ENCODE measurements at regions not wholly inside any gene's neighbourhood (a gene's known extent, or its start where the extent isn't known, plus 50 kb on each side); places are given as distances from the start of the nearest gene placed in this dataset.
"Not testable (repeated sequence)": the region's sequence is repeated elsewhere in the genome, so short reads cannot be mapped to it uniquely, and the experiment has no call there.

DNA sequence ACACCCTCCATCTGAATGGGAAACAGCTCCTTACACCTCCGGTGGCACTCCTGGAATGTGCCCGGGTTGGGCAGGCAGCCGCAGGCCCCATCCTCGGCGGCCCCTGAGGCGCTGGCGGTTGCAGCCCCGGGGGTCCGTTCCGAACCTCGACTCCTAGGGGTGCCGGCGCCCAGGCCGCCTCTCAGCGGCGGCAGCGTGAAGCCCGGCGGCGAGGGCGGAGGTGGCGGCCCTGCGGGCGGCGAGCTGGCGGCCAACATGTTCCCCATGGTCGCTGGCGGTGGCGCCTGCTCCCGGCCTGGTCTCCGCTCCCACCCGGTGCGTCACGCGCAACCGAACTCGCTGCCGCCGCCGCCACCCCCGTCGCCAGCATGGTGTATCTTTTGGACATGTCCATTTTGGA is 165.2 kb downstream of the POTEH start:
- TF ChIP-seq, protein P1, sequence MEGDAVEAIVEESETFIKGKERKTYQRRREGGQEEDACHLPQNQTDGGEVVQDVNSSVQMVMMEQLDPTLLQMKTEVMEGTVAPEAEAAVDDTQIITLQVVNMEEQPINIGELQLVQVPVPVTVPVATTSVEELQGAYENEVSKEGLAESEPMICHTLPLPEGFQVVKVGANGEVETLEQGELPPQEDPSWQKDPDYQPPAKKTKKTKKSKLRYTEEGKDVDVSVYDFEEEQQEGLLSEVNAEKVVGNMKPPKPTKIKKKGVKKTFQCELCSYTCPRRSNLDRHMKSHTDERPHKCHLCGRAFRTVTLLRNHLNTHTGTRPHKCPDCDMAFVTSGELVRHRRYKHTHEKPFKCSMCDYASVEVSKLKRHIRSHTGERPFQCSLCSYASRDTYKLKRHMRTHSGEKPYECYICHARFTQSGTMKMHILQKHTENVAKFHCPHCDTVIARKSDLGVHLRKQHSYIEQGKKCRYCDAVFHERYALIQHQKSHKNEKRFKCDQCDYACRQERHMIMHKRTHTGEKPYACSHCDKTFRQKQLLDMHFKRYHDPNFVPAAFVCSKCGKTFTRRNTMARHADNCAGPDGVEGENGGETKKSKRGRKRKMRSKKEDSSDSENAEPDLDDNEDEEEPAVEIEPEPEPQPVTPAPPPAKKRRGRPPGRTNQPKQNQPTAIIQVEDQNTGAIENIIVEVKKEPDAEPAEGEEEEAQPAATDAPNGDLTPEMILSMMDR (IDR thresholded peaks at IDR 0.05), result not testable (repeated sequence)
- TF ChIP-seq POLR2A (IDR thresholded peaks at IDR 0.05), result not testable (repeated sequence)
